A549 (cell line): ENCODE measurements at regions not wholly inside any gene's neighbourhood (a gene's known extent, or its start where the extent isn't known, plus 50 kb on each side); places are given as distances from the start of the nearest gene placed in this dataset.

Experiments
- ATAC-seq, 2 experiments: fragments of 200-7000 bp in 1 of 2; fragments of >200 bp in 1 of 2; cut with Nextera tagmentation in 1 of 2; cut with Tn5 transposase in 1 of 2; 3 replicates each; pipeline versions ENCODE4 v1.8.0 to v1.9.1; 2018 to 2020; ENCODE audit warnings: mild to moderate bottlenecking in 1 of 2, moderate library complexity in 1 of 2
- CTCF ChIA-PET: fragments of 300-600 bp; sonication (Branson Sonifier 250); formaldehyde crosslinking; extraction: SDS; loops from one replicate; lab custom pipeline; 2021; ENCODE audit warnings: antibody characterized with exemption, inconsistent platforms; lab: Yijun Ruan, JAX
- POLR2A ChIA-PET: fragments of 350-600 bp; formaldehyde crosslinking; extraction: SDS; loops from one replicate; lab custom pipeline; 2021; ENCODE audit warnings: antibody characterized with exemption, inconsistent platforms; lab: Yijun Ruan, JAX
- DNase-seq, 2 experiments: peaks; one replicate each; pipeline versions ENCODE4 v3.0.0 to v3.0.0-alpha.2; 2011 to 2016; ENCODE audit warnings: low read depth in 1 of 2, low spot score in 1 of 2
- FAIRE-seq: peaks from 2 replicates; lab custom pipeline; 2011; peaks lifted over from hg19 to GRCh38; lab: Jason Lieb, UNC
- H3K27ac ChIP-seq, 2 experiments: fragments of >200 bp; sonication (Bioruptor Twin); formaldehyde crosslinking; 3 replicates each; pipeline ENCODE4 v1.5.1; 2016 to 2017
- H3K4me1 ChIP-seq: fragments of >200 bp; sonication (Bioruptor Twin); formaldehyde crosslinking; 3 replicates; pipeline ENCODE4 v1.6.1; 2016
- H3K4me2 ChIP-seq: fragments of >200 bp; sonication (Bioruptor Twin); formaldehyde crosslinking; 3 replicates; pipeline ENCODE4 v1.6.1; 2016
- H3K4me3 ChIP-seq: fragments of >200 bp; sonication (Bioruptor Twin); formaldehyde crosslinking; 3 replicates; pipeline ENCODE4 v1.5.1; 2016
- H3K9me3 ChIP-seq: fragments of >200 bp; sonication (Bioruptor Twin); formaldehyde crosslinking; 3 replicates; pipeline ENCODE4 v1.6.1; 2016
- BCL3 ChIP-seq: fragments of >200 bp; sonication (Bioruptor Twin); formaldehyde crosslinking; IDR thresholded peaks from 3 replicates; pipeline ENCODE4 v1.6.1; 2016
- CBX2 ChIP-seq: fragments of 200-600 bp; sonication (generic); IDR thresholded peaks from 2 replicates; pipeline ENCODE4 v1.6.1; 2016; ENCODE audit warnings: low read depth, mild to moderate bottlenecking, borderline replicate concordance
- CBX8 ChIP-seq: fragments of 200-600 bp; sonication (generic); IDR thresholded peaks from 2 replicates; pipeline ENCODE4 v1.6.1; 2016
- CHD2 ChIP-seq: fragments of 150-350 bp; IDR thresholded peaks from 2 replicates; pipeline ENCODE4 v1.6.1; 2014; ENCODE audit warnings: low read length; ENCODE audit not compliant: partially characterized antibody
- EP300 ChIP-seq, 2 experiments: fragments of >200 bp; sonication (Bioruptor Twin); formaldehyde crosslinking; IDR thresholded peaks; 2 replicates in 1 of 2; 3 replicates in 1 of 2; pipeline ENCODE4 v1.6.1; 2016 to 2017
- FOSL2 ChIP-seq, 2 experiments: fragments of 450-650 bp in 1 of 2; fragments of >200 bp in 1 of 2; sonication (Bioruptor Twin) in 1 of 2; formaldehyde crosslinking; IDR thresholded peaks; 2 replicates each; pipeline versions ENCODE4 v1.5.0 to v1.6.1; 2016 to 2020; ENCODE audit warnings: mild to moderate bottlenecking in 1 of 2, moderate library complexity in 1 of 2
- GATA3 ChIP-seq: IDR thresholded peaks from 2 replicates; pipeline ENCODE4 v1.6.1; 2012; ENCODE audit warnings: borderline replicate concordance
- HDAC2 ChIP-seq: fragments of 200-600 bp; sonication (generic); IDR thresholded peaks from 2 replicates; pipeline ENCODE4 v1.6.1; 2016
- HMGXB4 ChIP-seq: fragments of 250-450 bp; sonication (Bioruptor Pico); IDR thresholded peaks from 2 replicates; pipeline ENCODE4 v1.5.0; 2021; ENCODE audit warnings: mild to moderate bottlenecking, moderate library complexity, borderline replicate concordance
- HOXB13 ChIP-seq: fragments of 250-450 bp; sonication (Bioruptor Pico); IDR thresholded peaks from 2 replicates; pipeline ENCODE4 v1.5.0; 2020; ENCODE audit warnings: low read depth, mild to moderate bottlenecking, moderate library complexity
- MAFK ChIP-seq: fragments of 450-650 bp; IDR thresholded peaks from 2 replicates; pipeline ENCODE4 v1.6.1; 2014; ENCODE audit not compliant: partially characterized antibody
- NPAS2 ChIP-seq: fragments of 250-450 bp; sonication (Bioruptor Pico); IDR thresholded peaks from 2 replicates; pipeline ENCODE4 v1.8.0; 2022; ENCODE audit warnings: mild to moderate bottlenecking, moderate library complexity, borderline replicate concordance
- PBX3 ChIP-seq: IDR thresholded peaks from 2 replicates; pipeline ENCODE4 v1.6.1; 2012
- PHF8 ChIP-seq: fragments of 200-600 bp; sonication (generic); IDR thresholded peaks from 2 replicates; pipeline ENCODE4 v1.6.1; 2016; ENCODE audit warnings: low read depth, mild to moderate bottlenecking, antibody characterized with exemption, moderate library complexity, borderline replicate concordance
- RAD21 ChIP-seq, 2 experiments: fragments of >200 bp in 1 of 2; sonication (Bioruptor Twin) in 1 of 2; formaldehyde crosslinking in 1 of 2; IDR thresholded peaks in 1 of 2; conservative IDR thresholded peaks in 1 of 2; 2 replicates in 1 of 2; 3 replicates in 1 of 2; pipeline ENCODE4 v1.6.1; 2012 to 2018; ENCODE audit warnings: inconsistent platforms in 1 of 2
- RARB ChIP-seq: fragments of 250-450 bp; sonication (Bioruptor Pico); IDR thresholded peaks from 2 replicates; pipeline ENCODE4 v1.8.0; 2021; ENCODE audit warnings: mild to moderate bottlenecking, moderate library complexity
- RCOR1 ChIP-seq: fragments of 150-350 bp; IDR thresholded peaks from 2 replicates; pipeline ENCODE4 v1.6.1; 2014; ENCODE audit warnings: antibody characterized with exemption, low read length, low read depth
- RFX5 ChIP-seq: fragments of 450-650 bp; IDR thresholded peaks from 2 replicates; pipeline ENCODE4 v1.7.1; 2014; ENCODE audit warnings: antibody characterized with exemption, mild to moderate bottlenecking, moderate library complexity
- ZNF302 ChIP-seq: fragments of 250-450 bp; sonication (Bioruptor Pico); IDR thresholded peaks from 2 replicates; pipeline ENCODE4 v1.9.0; 2021; ENCODE audit warnings: inconsistent platforms, mild to moderate bottlenecking, moderate library complexity
- WGBS: methylation state at CpG from one replicate; pipeline ENCODE4 v1.1.6; 2017; ENCODE audit errors: missing lambda C conversion rate; 5-methylcytosine and 5-hydroxymethylcytosine counted together

GRCh38 chr7:110522761-110523200, 568.1 kb upstream of the LRRN3 start (continued):
- TF ChIP-seq HOXB13 (CRISPR knock-in tag) (no peak), CBX8 (no peak), BCL3 (no peak), RARB (CRISPR knock-in tag) (no peak)

GRCh38 chr7:110529175-110529574, 561.8 kb upstream of the LRRN3 start:
- ATAC-seq = no peak
- CTCF ChIA-PET = no interaction called here
- FAIRE-seq = no peak
- no peak for TF ChIP-seq EP300 (IDR thresholded peaks at IDR 0.05)
- TF ChIP-seq PBX3 = no peak
- no peak for TF ChIP-seq PHF8
- TF ChIP-seq ZNF302 (CRISPR knock-in tag) = no peak
- no peak for TF ChIP-seq RFX5
- TF ChIP-seq RCOR1 = no peak
- TF ChIP-seq HDAC2 = no peak
- TF ChIP-seq CHD2 = no peak
- TF ChIP-seq, all 56 proteins: peak for 0
- no peak overlapping the region for H3K4me3 ChIP-seq
- H3K4me2 ChIP-seq = no peak overlapping the region
- POLR2A ChIA-PET = no interaction called here
- H3K4me1 ChIP-seq = peaks cover 9% of the 10 kb centered on the region
- H3K27ac ChIP-seq = no peak overlapping the region
- DNase-seq = no peak
- 63% methylated on average over 2 of the region's 2 CpGs for WGBS
- 0 out of 3 replicates have a peak, but pooled peaks cover 2% of the 10 kb centered on the region for H3K9me3 ChIP-seq

- ChIA-PET CTCF (no interaction called here), POLR2A (no interaction called here)
- no peak overlapping the region for H3K4me2 ChIP-seq
- H3K9me3 ChIP-seq = 0 out of 3 replicates have a peak, but pooled peaks cover 2% of the 10 kb centered on the region
- ATAC-seq = no peak
- no peak overlapping the region for H3K4me3 ChIP-seq
- DNase-seq = no peak
- H3K4me1 ChIP-seq = peaks cover 22% of the 10 kb centered on the region
- H3K27ac ChIP-seq = no peak overlapping the region
- no peak for FAIRE-seq
- TF ChIP-seq FOSL2 (IDR thresholded peaks at IDR 0.05) = no peak
- no peak for TF ChIP-seq FOSL2 (CRISPR knock-in tag; IDR thresholded peaks at IDR 0.05)
- no peak for TF ChIP-seq RFX5
- no peak for TF ChIP-seq PBX3
- TF ChIP-seq NPAS2 (CRISPR knock-in tag) = no peak
- no peak for TF ChIP-seq RAD21 (conservative IDR thresholded peaks at IDR 0.05 in 1 of 2, IDR thresholded peaks at IDR 0.05 in 1 of 2)
- no peak for TF ChIP-seq CBX2
- no peak for TF ChIP-seq HMGXB4
- no peak for TF ChIP-seq MAFK
- TF ChIP-seq GATA3 = no peak
Observed at GRCh38 chr7:110531186-110531585, 559.7 kb upstream of the LRRN3 start.
